ENCODE measurements at regions not wholly inside any gene's neighbourhood (a gene's known extent, or its start where the extent isn't known, plus 50 kb on each side); places are given as distances from the start of the nearest gene placed in this dataset.

DNA sequence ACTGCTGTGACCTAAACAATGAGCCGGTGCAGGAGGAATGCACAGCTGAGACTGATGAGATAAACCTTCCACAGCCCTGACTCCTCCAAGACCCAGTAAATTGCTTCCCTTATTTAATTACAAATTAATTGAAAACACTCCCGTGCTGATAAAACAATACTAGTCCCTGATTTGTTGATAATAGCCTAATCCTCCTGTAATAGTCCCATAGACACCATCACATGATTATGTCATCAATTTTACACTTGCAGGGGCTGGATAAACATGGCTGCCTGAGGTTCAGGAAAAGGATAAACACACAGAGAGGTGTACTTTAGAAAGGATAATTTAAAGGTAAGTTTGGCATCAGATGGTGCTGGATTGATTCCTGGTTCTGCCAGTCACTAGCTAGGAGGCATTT, 84.6 kb upstream of the SPAG17 start:
- no peak for TF ChIP-seq CTCF (conservative IDR thresholded peaks at IDR 0.05; ENCODE audit: low read length)
- no peak for TF ChIP-seq EZH2phosphoT487 (IDR thresholded peaks at IDR 0.05; ENCODE audit: borderline replicate concordance)

Data from Loucy (cell line).